HG03432 (cell line): ENCODE measurements at regions not wholly inside any gene's neighbourhood (a gene's known extent, or its start where the extent isn't known, plus 50 kb on each side); places are given as distances from the start of the nearest gene placed in this dataset.

Source experiments
- ATAC-seq: cut with Tn5 transposase; IDR thresholded peaks from one replicate; pipeline ENCODE4 v1.9.1; 2021; ENCODE audit warnings: mild to moderate bottlenecking, moderate library complexity; ENCODE audit not compliant: unreplicated experiment

GRCh38 chr13:33462109-33462508 is 176.6 kb upstream of the STARD13 start:
- ATAC-seq: no peak

- ATAC-seq: no peak
Measured at GRCh38 chr13:33464345-33464744, 178.8 kb upstream of the STARD13 start.

- ATAC-seq: no peak
Measured at GRCh38 chr13:33466262-33466661, 180.7 kb upstream of the STARD13 start.

- ATAC-seq: no peak
Measured at GRCh38 chr13:33467556-33467955, 182.0 kb upstream of the STARD13 start.

GRCh38 chr13:33471204-33471603 is 185.6 kb upstream of the STARD13 start:
- ATAC-seq: no peak

- ATAC-seq: no peak
Measured at GRCh38 chr13:33472446-33472845, 186.9 kb upstream of the STARD13 start.

GRCh38 chr13:33479105-33479504 is 193.6 kb upstream of the STARD13 start:
- ATAC-seq: no peak

GRCh38 chr13:33480561-33480960 is 195.0 kb upstream of the STARD13 start:
- no peak for ATAC-seq

- ATAC-seq: no peak
Measured at GRCh38 chr13:33483471-33483870, 197.9 kb upstream of the STARD13 start.

- ATAC-seq: no peak
Measured at GRCh38 chr13:33485247-33485646, 199.7 kb upstream of the STARD13 start.

- ATAC-seq: peak; percentile 72
Measured at GRCh38 chr13:33487575-33488243, 202.2 kb upstream of the STARD13 start.

GRCh38 chr13:33489563-33489962 is 204.0 kb upstream of the STARD13 start:
- no peak for ATAC-seq

GRCh38 chr13:33490461-33491327 is 205.1 kb upstream of the STARD13 start:
- no peak for ATAC-seq

GRCh38 chr13:33493672-33494365 is 208.3 kb upstream of the STARD13 start:
- no peak for ATAC-seq

- no peak for ATAC-seq
Measured at GRCh38 chr13:33494596-33495204, 209.1 kb upstream of the STARD13 start.

- no peak for ATAC-seq
Measured at GRCh38 chr13:33496336-33496735, 210.8 kb upstream of the STARD13 start.

GRCh38 chr13:33497146-33497845 is 211.7 kb upstream of the STARD13 start:
- no peak for ATAC-seq

GRCh38 chr13:33508060-33508459 is 222.5 kb upstream of the STARD13 start:
- no peak for ATAC-seq

GRCh38 chr13:33509642-33510229 is 224.2 kb upstream of the STARD13 start:
- ATAC-seq: no peak

GRCh38 chr13:33510350-33510970 is 224.9 kb upstream of the STARD13 start:
- no peak for ATAC-seq
